IMR-90 (cell line): ENCODE measurements at regions not wholly inside any gene's neighbourhood (a gene's known extent, or its start where the extent isn't known, plus 50 kb on each side); places are given as distances from the start of the nearest gene placed in this dataset.
A peak's percentile ranks its signal among the peaks of the same experiment; 100 is the strongest.

Experiments used
- ATAC-seq: fragments of 200-7000 bp; cut with Tn5 transposase; 2 replicates; pipeline ENCODE4 v1.9.1; 2020; ENCODE audit warnings: low read depth, mild to moderate bottlenecking, moderate library complexity
- BruUV-seq: library from RNA; stranded (reverse); fragments of 400-500 nt; replicated peaks from 2 replicates; lab custom pipeline; 2021; lab: Mats Ljungman, UMichigan
- CTCF ChIA-PET: fragments of 300-600 bp; formaldehyde crosslinking; extraction: SDS; loops from one replicate; lab custom pipeline; 2021; ENCODE audit warnings: antibody characterized with exemption; lab: Yijun Ruan, JAX
- POLR2A ChIA-PET: fragments of 300-600 bp; sonication (Branson Sonifier 250); formaldehyde crosslinking; loops from one replicate; lab custom pipeline; 2022; ENCODE audit warnings: antibody characterized with exemption; ENCODE audit not compliant: unreplicated experiment; lab: Charles Lee
- DNase-seq: peaks from one replicate; pipeline ENCODE4 v3.0.0; 2013
- H2AFZ ChIP-seq: replicated peaks from 2 replicates; pipeline ENCODE3; 2013; ENCODE audit warnings: low read length, mild to moderate bottlenecking; ENCODE audit not compliant: poor library complexity
- H2AK5ac ChIP-seq: 2 replicates; pipeline ENCODE4 v1.6.1; 2013; ENCODE audit warnings: low read depth, low read length, inconsistent platforms
- H2AK9ac ChIP-seq: replicated peaks from 2 replicates; pipeline ENCODE3; 2013; ENCODE audit warnings: mild to moderate bottlenecking, low read depth, low read length, moderate library complexity; ENCODE audit not compliant: poor library complexity
- H2BK120ac ChIP-seq: 2 replicates; pipeline ENCODE4 v1.6.1; 2013; ENCODE audit warnings: low read depth, low read length, inconsistent platforms
- H2BK15ac ChIP-seq: 3 replicates; pipeline ENCODE4 v1.6.1; 2013; ENCODE audit warnings: low read depth, low read length, inconsistent platforms
- H2BK20ac ChIP-seq: 2 replicates; pipeline ENCODE4 v1.6.1; 2013; ENCODE audit warnings: low read depth, mild to moderate bottlenecking, inconsistent platforms, low read length, moderate library complexity
- H2BK5ac ChIP-seq: 2 replicates; pipeline ENCODE4 v1.6.1; 2013; ENCODE audit warnings: mild to moderate bottlenecking, low read depth, low read length, inconsistent platforms; ENCODE audit not compliant: poor library complexity, severe bottlenecking
- H3K14ac ChIP-seq: replicated peaks from 2 replicates; pipeline ENCODE4 v1.6.1; 2013; ENCODE audit warnings: low read depth, low read length, inconsistent platforms
- H3K18ac ChIP-seq: 2 replicates; pipeline ENCODE4 v1.6.1; 2013; ENCODE audit warnings: low read depth, low read length, control low read depth
- H3K23ac ChIP-seq: 2 replicates; pipeline ENCODE4 v1.6.1; 2013; ENCODE audit warnings: low read depth, low read length, inconsistent platforms
- H3K27ac ChIP-seq: 2 replicates; pipeline ENCODE4 v1.5.1; 2013; ENCODE audit warnings: mild to moderate bottlenecking, control low read depth, low read length; ENCODE audit not compliant: insufficient read depth
- H3K27me3 ChIP-seq: 2 replicates; pipeline ENCODE4 v1.6.1; 2013; ENCODE audit warnings: low read length; ENCODE audit not compliant: control insufficient read depth, insufficient read depth
- H3K36me3 ChIP-seq: 2 replicates; pipeline ENCODE4 v1.6.1; 2013; ENCODE audit warnings: low read length, mixed read lengths; ENCODE audit not compliant: control insufficient read depth, insufficient read depth
- H3K4ac ChIP-seq: 2 replicates; pipeline ENCODE4 v1.6.1; 2013; ENCODE audit warnings: low read depth, low read length, inconsistent platforms
- H3K4me1 ChIP-seq: 2 replicates; pipeline ENCODE4 v1.6.1; 2013; ENCODE audit warnings: low read length, mixed read lengths; ENCODE audit not compliant: control insufficient read depth, insufficient read depth
- H3K4me2 ChIP-seq: 2 replicates; pipeline ENCODE4 v1.6.1; 2013; ENCODE audit warnings: low read depth, mild to moderate bottlenecking, control low read depth, low read length, moderate library complexity
- H3K4me3 ChIP-seq: 2 replicates; pipeline ENCODE4 v1.5.1; 2013; ENCODE audit warnings: low read depth, mild to moderate bottlenecking, control low read depth, low read length, moderate library complexity; ENCODE audit not compliant: insufficient read depth
- H3K56ac ChIP-seq: 2 replicates; pipeline ENCODE4 v1.6.1; 2013; ENCODE audit warnings: low read length, inconsistent platforms; ENCODE audit not compliant: insufficient read depth; ENCODE audit errors: extremely low read depth
- H3K79me1 ChIP-seq, 2 experiments: 2 replicates each; pipeline ENCODE4 v1.6.1; 2013; ENCODE audit warnings: low read length in 2 of 2, inconsistent platforms in 1 of 2, low read depth in 1 of 2
- H3K9ac ChIP-seq: 2 replicates; pipeline ENCODE4 v1.6.1; 2013; ENCODE audit warnings: low read depth, low read length, control low read depth
- H3K9me1 ChIP-seq: 2 replicates; pipeline ENCODE4 v1.6.1; 2013; ENCODE audit warnings: low read length, inconsistent platforms; ENCODE audit not compliant: insufficient read depth
- H3K9me3 ChIP-seq: 2 replicates; pipeline ENCODE4 v1.6.1; 2013; ENCODE audit warnings: low read length; ENCODE audit not compliant: control insufficient read depth, insufficient read depth
- H4K20me1 ChIP-seq: 2 replicates; pipeline ENCODE4 v1.6.1; 2013; ENCODE audit warnings: low read length, inconsistent platforms; ENCODE audit not compliant: insufficient read depth
- H4K5ac ChIP-seq: 2 replicates; pipeline ENCODE4 v1.6.1; 2013; ENCODE audit warnings: mild to moderate bottlenecking, low read depth, low read length, control low read depth
- H4K8ac ChIP-seq, 2 experiments: 2 replicates each; pipeline ENCODE4 v1.6.1; 2013; ENCODE audit warnings: low read depth in 2 of 2, low read length in 2 of 2, control low read depth in 1 of 2, inconsistent platforms in 1 of 2
- H4K91ac ChIP-seq: 2 replicates; pipeline ENCODE4 v1.6.1; 2013; ENCODE audit warnings: low read depth, low read length, inconsistent platforms; ENCODE audit not compliant: insufficient read depth
- BHLHE40 ChIP-seq: fragments of 150-350 bp; IDR thresholded peaks from 2 replicates; pipeline ENCODE4 v1.6.1; 2016; ENCODE audit warnings: mild to moderate bottlenecking, low read depth, low read length
- CEBPB ChIP-seq: IDR thresholded peaks from 2 replicates; pipeline ENCODE4 v1.6.1; 2012; ENCODE audit warnings: low read depth, low read length, improper control_type of control experiment
- FOS ChIP-seq: fragments of 150-350 bp; IDR thresholded peaks from 2 replicates; pipeline ENCODE4 v1.6.1; 2016; ENCODE audit warnings: low read depth, low read length
- MXI1 ChIP-seq: IDR thresholded peaks from 2 replicates; pipeline ENCODE4 v1.6.1; 2012; ENCODE audit warnings: low read depth, mild to moderate bottlenecking, low read length, moderate library complexity, borderline replicate concordance
- POLR2A ChIP-seq: IDR thresholded peaks from 2 replicates; pipeline ENCODE4 v1.6.1; 2012; ENCODE audit warnings: mild to moderate bottlenecking, low read depth, low read length
- RAD21 ChIP-seq: IDR thresholded peaks from 2 replicates; pipeline ENCODE4 v1.6.1; 2012; ENCODE audit warnings: low read length, improper control_type of control experiment
- RCOR1 ChIP-seq: IDR thresholded peaks from 2 replicates; pipeline ENCODE4 v1.6.1; 2012; ENCODE audit warnings: mild to moderate bottlenecking, low read length, improper control_type of control experiment; ENCODE audit not compliant: insufficient replicate concordance
- RFX5 ChIP-seq: IDR thresholded peaks from 2 replicates; pipeline ENCODE4 v1.8.0; 2012; ENCODE audit warnings: low read depth, mild to moderate bottlenecking, low read length, moderate library complexity
- WGBS, 2 experiments: methylation state at CpG; one replicate each; pipeline versions ENCODE4 v1.1.5 to v1.1.7; 2013; ENCODE audit warnings: missing lambda C conversion rate in 2 of 2; ENCODE audit not compliant: insufficient read length in 1 of 2; ENCODE audit errors: extremely low coverage in 2 of 2; 5-methylcytosine and 5-hydroxymethylcytosine counted together
- dilution Hi-C: fragments of 300-500 bp; cut with HindIII; formaldehyde crosslinking; loops from one replicate; pipeline ENCODE4 v1.14.3; 2018; ENCODE audit warnings: low sequenced_read_pairs; ENCODE audit not compliant: unreplicated experiment
- in situ Hi-C: fragments of 300-500 bp; cut with MboI; formaldehyde crosslinking; loops from 3 replicates; pipeline ENCODE4 v1.14.3; 2019; ENCODE audit warnings: low sequenced_read_pairs, inconsistent platforms, mixed read lengths
- intact Hi-C: fragments of 100-400 bp; cut with micrococcal nuclease; formaldehyde crosslinking; loops from 2 replicates; pipeline ENCODE4 v1.10.0; 2022
- TF ChIP-seq, protein P1 (sequence below): fragments of 150-350 bp; IDR thresholded peaks from 2 replicates; pipeline ENCODE4 v1.6.1; 2017; ENCODE audit warnings: mild to moderate bottlenecking, antibody characterized with exemption, low read length, low read depth

- H3K27ac ChIP-seq, result no peak overlapping the region
- H2BK15ac ChIP-seq, result no peak overlapping the region
- peaks cover 6% of the 10 kb centered on the region; the same call in 1 of the 2 replicates for H3K9me1 ChIP-seq
- no peak for ATAC-seq
- peak overlapping the region; percentile 5 for H2AK9ac ChIP-seq
- no peak overlapping the region for H2BK120ac ChIP-seq
- H3K9me3 ChIP-seq, result no peaks in the 10 kb centered on the region
- H3K79me1 ChIP-seq, result no peaks in the 10 kb centered on the region
- H4K5ac ChIP-seq, result no peak overlapping the region
- in situ Hi-C loops, result no loop called here
- no peak overlapping the region for H3K9ac ChIP-seq
- H3K36me3 ChIP-seq, result no peaks in the 10 kb centered on the region
- peak overlapping the region; percentile 77; the same call in 1 of the 2 replicates for H2AK5ac ChIP-seq
- dilution Hi-C loops, result no loop called here
- BruUV-seq, result no TSS peak
- H3K14ac ChIP-seq, result no peak overlapping the region
- H3K4me2 ChIP-seq, result no peak overlapping the region
- no peaks in the 10 kb centered on the region; the same call in 1 of the 2 replicates for H4K20me1 ChIP-seq
- intact Hi-C loops, result no loop called here
- no peak overlapping the region for H2BK5ac ChIP-seq
- no peak for DNase-seq
- ChIA-PET CTCF (interaction anchor here (0.8 to 1.3 kb wide), 2 partner anchors 10 to 185 kb away, joined by 3 to 6 read pairs; no protein-coding TSS in a partner anchor), POLR2A (no interaction called here)
- H3K4me1 ChIP-seq, result peaks cover 5% of the 10 kb centered on the region
- no peak overlapping the region for H3K23ac ChIP-seq
- H2BK20ac ChIP-seq, result no peak overlapping the region
- H3K18ac ChIP-seq, result no peak overlapping the region
- H3K27me3 ChIP-seq, result no peaks in the 10 kb centered on the region; the same call in 1 of the 2 replicates
- no peak overlapping the region for H4K91ac ChIP-seq
- TF ChIP-seq RFX5 (no peak), FOS (no peak), RAD21 (no peak), POLR2A (no peak), CEBPB (no peak), MXI1 (no peak), RCOR1 (no peak), BHLHE40 (no peak)
- TF ChIP-seq, protein P1, sequence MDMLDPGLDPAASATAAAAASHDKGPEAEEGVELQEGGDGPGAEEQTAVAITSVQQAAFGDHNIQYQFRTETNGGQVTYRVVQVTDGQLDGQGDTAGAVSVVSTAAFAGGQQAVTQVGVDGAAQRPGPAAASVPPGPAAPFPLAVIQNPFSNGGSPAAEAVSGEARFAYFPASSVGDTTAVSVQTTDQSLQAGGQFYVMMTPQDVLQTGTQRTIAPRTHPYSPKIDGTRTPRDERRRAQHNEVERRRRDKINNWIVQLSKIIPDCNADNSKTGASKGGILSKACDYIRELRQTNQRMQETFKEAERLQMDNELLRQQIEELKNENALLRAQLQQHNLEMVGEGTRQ, result no peak
- no peak overlapping the region for H4K8ac ChIP-seq
- H3K4me3 ChIP-seq, result no peak overlapping the region
- H2AFZ ChIP-seq, result no peak overlapping the region
- H3K4ac ChIP-seq, result peak overlapping the region; percentile 37; the same call in 1 of the 2 replicates
- WGBS, 2 experiments, result 80% methylated on average over 5 of the region's 14 CpGs; no CpG with 5 or more reads in 1 of the 2 experiments
- H3K56ac ChIP-seq, result no peak overlapping the region
These were observed 123.9 kb upstream of the TMPRSS2 start for GRCh38 chr21:41631564-41632461.
